Testis (tissue), 2 donors: ENCODE measurements at regions not wholly inside any gene's neighbourhood (a gene's known extent, or its start where the extent isn't known, plus 50 kb on each side); places are given as distances from the start of the nearest gene placed in this dataset.

Source experiments
- DNase-seq: peaks from one replicate; pipeline ENCODE4 v3.0.0-alpha.2; 2019
- H3K27ac ChIP-seq, 2 donors: fragments of 200-600 bp; sonication (generic); one replicate each; pipeline ENCODE4 v1.5.1; 2019
- H3K27me3 ChIP-seq: fragments of 200-600 bp; sonication (generic); one replicate; pipeline ENCODE4 v1.5.1; 2019
- H3K36me3 ChIP-seq: fragments of 200-600 bp; sonication (generic); one replicate; pipeline ENCODE4 v1.5.1; 2017; ENCODE audit warnings: low read depth; ENCODE audit errors: missing control alignments
- H3K4me1 ChIP-seq: fragments of 200-600 bp; sonication (generic); one replicate; pipeline ENCODE4 v1.5.1; 2019
- H3K4me3 ChIP-seq, 2 donors: fragments of 200-600 bp; sonication (generic); one replicate each; pipeline ENCODE4 v1.5.1; 2017 to 2019
- H3K9me3 ChIP-seq: fragments of 200-600 bp; sonication (generic); one replicate; pipeline ENCODE4 v1.5.1; 2017
- CTCF ChIP-seq, 3 experiments: fragments of 450-650 bp in 2 of 3; fragments of 200-600 bp in 1 of 3; sonication (generic) in 1 of 3; IDR thresholded peaks; one replicate each; pipeline ENCODE4 v1.5.1; 2016 to 2019; ENCODE audit warnings: antibody characterized with exemption in 3 of 3, mild to moderate bottlenecking in 2 of 3, moderate library complexity in 1 of 3
- POLR2A ChIP-seq: fragments of 450-650 bp; IDR thresholded peaks from one replicate; pipeline ENCODE4 v1.6.1; 2017; ENCODE audit warnings: antibody characterized with exemption, mild to moderate bottlenecking, moderate library complexity
- WGBS, 2 donors: methylation state at CpG; one replicate each; pipeline ENCODE4 v1.1.5; 2018; 5-methylcytosine and 5-hydroxymethylcytosine counted together
- intact Hi-C: fragments of 100-400 bp; cut with DNase I; formaldehyde crosslinking; loops from one replicate; pipeline ENCODE4 v1.15.1; 2023; ENCODE audit warnings: low total_unique reads

DNA sequence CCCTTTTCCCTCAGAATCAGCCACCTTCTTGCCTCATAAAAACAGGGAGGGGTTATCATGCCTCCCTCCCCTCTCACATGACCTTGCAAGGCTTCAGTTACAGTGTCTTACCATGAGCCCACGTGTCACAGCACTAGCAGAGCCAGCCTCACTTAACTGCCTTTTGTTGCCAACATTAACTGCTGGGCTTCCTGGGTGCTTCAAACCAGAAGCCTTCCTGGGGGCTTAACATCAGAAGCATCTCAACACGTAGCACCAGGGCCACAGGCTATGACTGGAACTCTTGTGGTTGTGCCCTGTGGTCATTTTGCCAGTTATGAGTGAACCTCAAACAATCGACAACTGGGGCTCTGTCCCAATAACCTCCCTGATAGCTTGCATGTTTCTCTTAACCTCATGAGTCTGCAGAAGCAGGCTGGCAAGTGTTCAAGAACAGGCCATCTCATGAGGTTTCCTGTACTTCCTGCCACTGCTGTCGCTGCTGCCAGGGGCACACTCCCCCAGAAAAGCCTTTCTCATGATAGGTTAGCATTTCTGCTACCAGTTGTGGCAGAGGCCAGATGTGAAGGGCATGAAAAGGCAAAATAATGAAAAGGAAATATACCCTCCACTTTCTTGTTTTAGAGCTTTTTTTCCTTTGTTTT, 132.2 kb downstream of the GLUL start:
- peak overlapping the region in 1 of 2 donors; percentile 32 for H3K27ac ChIP-seq
- TF ChIP-seq CTCF (IDR thresholded peaks at IDR 0.05) (no peak), POLR2A (no peak)
- no peaks in the 10 kb centered on the region for H3K27me3 ChIP-seq
- intact Hi-C loops: no loop called here
- H3K36me3 ChIP-seq: no peaks in the 10 kb centered on the region
- peaks cover 9% of the 10 kb centered on the region for H3K4me1 ChIP-seq
- 27 to 30% methylated on average over 2 to 4 of the region's 4 CpGs for WGBS, 2 donors
- peak; percentile 73 for DNase-seq
- no peaks in the 10 kb centered on the region for H3K9me3 ChIP-seq
- H3K4me3 ChIP-seq: no peak overlapping the region

- H3K27ac ChIP-seq: no peak overlapping the region
Observed at GRCh38 chr1:182257369-182258063, 134.1 kb downstream of the GLUL start.

GRCh38 chr1:182256931-182257330, 134.7 kb downstream of the GLUL start:
- intact Hi-C loops: no loop called here
- TF ChIP-seq CTCF (IDR thresholded peaks at IDR 0.05) (no peak), POLR2A (no peak)
- 84 to 92% methylated on average over 4 of the region's 4 CpGs for WGBS, 2 donors

More at GRCh38 chr1:182257369-182258063, 134.1 kb downstream of the GLUL start:
- 59 to 60% methylated on average over 2 of the region's 2 CpGs for WGBS, 2 donors
- no peaks in the 10 kb centered on the region for H3K9me3 ChIP-seq
- H3K36me3 ChIP-seq: no peaks in the 10 kb centered on the region
- H3K4me3 ChIP-seq: no peak overlapping the region
- H3K27me3 ChIP-seq: no peaks in the 10 kb centered on the region
- TF ChIP-seq POLR2A: no peak
- no peak for TF ChIP-seq CTCF (IDR thresholded peaks at IDR 0.05)
- peaks cover 9% of the 10 kb centered on the region for H3K4me1 ChIP-seq
- DNase-seq: no peak
- intact Hi-C loops: no loop called here

DNA sequence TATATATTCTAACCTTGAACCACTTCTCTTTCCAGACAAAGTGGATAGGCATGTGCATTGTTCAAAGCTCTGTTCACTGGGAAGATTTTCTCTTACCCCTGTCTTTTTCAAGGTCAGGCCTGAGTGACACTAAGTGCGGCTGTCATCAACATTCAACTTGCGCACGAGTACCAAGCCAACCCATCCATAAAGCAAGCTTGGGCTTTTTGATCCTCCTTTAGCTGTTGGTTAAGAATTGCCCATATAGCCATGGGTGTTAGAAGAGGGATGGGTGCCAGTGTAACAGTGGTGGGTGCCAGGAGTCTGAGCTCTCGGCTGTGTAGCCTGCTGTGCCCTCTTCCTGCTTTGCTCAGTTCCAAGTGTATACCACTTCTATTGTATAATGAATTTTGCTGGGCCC, 136.1 kb downstream of the GLUL start:
- intact Hi-C loops: no loop called here
- H3K27me3 ChIP-seq: no peaks in the 10 kb centered on the region
- no peaks in the 10 kb centered on the region for H3K9me3 ChIP-seq
- H3K4me1 ChIP-seq: peaks cover 9% of the 10 kb centered on the region
- H3K36me3 ChIP-seq: no peaks in the 10 kb centered on the region
- 70 to 80% methylated on average over 4 of the region's 4 CpGs for WGBS, 2 donors
- no peak overlapping the region for H3K27ac ChIP-seq
- TF ChIP-seq CTCF (IDR thresholded peaks at IDR 0.05): no peak
- no peak for TF ChIP-seq POLR2A
- no peak overlapping the region for H3K4me3 ChIP-seq
- DNase-seq: no peak

More at GRCh38 chr1:182256931-182257330, 134.7 kb downstream of the GLUL start:
- no peaks in the 10 kb centered on the region for H3K36me3 ChIP-seq
- no peak overlapping the region for H3K27ac ChIP-seq
- H3K27me3 ChIP-seq: no peaks in the 10 kb centered on the region
- no peak overlapping the region for H3K4me3 ChIP-seq
- DNase-seq: no peak
- H3K9me3 ChIP-seq: no peaks in the 10 kb centered on the region
- peaks cover 9% of the 10 kb centered on the region for H3K4me1 ChIP-seq
